H1 (cell line): ENCODE measurements at regions not wholly inside any gene's neighbourhood (a gene's known extent, or its start where the extent isn't known, plus 50 kb on each side); places are given as distances from the start of the nearest gene placed in this dataset.

Source experiments
- HDAC2 ChIP-seq, 2 experiments: fragments of 300-600 bp in 1 of 2; sonication (generic) in 1 of 2; IDR thresholded peaks; 2 replicates each; pipeline ENCODE4 v1.6.1; 2011 to 2012; ENCODE audit warnings: low read depth in 2 of 2, low read length in 2 of 2, mild to moderate bottlenecking in 2 of 2, moderate library complexity in 2 of 2, borderline replicate concordance in 1 of 2, inconsistent platforms in 1 of 2
- MAFK ChIP-seq: IDR thresholded peaks from 2 replicates; pipeline ENCODE4 v1.6.1; 2012; ENCODE audit warnings: low read depth, mild to moderate bottlenecking, improper control_type of control experiment, low read length
- POU5F1 ChIP-seq: IDR thresholded peaks from 2 replicates; pipeline ENCODE4 v1.6.1; 2011; ENCODE audit warnings: low read depth, mild to moderate bottlenecking, low read length, moderate library complexity
- TF ChIP-seq, protein P1 (sequence below): IDR thresholded peaks from 2 replicates; pipeline ENCODE4 v1.6.1; 2011; ENCODE audit warnings: low read length, improper control_type of control experiment

GRCh38 chr15:67945131-67945530, 105.3 kb upstream of the RNU6-1 start (continued):
- TF ChIP-seq, protein P1, sequence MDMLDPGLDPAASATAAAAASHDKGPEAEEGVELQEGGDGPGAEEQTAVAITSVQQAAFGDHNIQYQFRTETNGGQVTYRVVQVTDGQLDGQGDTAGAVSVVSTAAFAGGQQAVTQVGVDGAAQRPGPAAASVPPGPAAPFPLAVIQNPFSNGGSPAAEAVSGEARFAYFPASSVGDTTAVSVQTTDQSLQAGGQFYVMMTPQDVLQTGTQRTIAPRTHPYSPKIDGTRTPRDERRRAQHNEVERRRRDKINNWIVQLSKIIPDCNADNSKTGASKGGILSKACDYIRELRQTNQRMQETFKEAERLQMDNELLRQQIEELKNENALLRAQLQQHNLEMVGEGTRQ, result no peak
- no peak for TF ChIP-seq MAFK
- no peak for TF ChIP-seq POU5F1
- TF ChIP-seq HDAC2 (IDR thresholded peaks at IDR 0.05; ENCODE audit: borderline replicate concordance in 1 of 2, low read depth in 2 of 2, low read length in 2 of 2), result no peak
